OCI-LY1 (cell line): ENCODE measurements at regions not wholly inside any gene's neighbourhood (a gene's known extent, or its start where the extent isn't known, plus 50 kb on each side); places are given as distances from the start of the nearest gene placed in this dataset.

ENCODE experiments used
- CTCF ChIP-seq: fragments of 200-600 bp; sonication (generic), shearing (Covaris generic); IDR thresholded peaks from 2 replicates; pipeline ENCODE4 v1.5.1; 2017; ENCODE audit warnings: mild to moderate bottlenecking, antibody characterized with exemption, low read length, moderate library complexity, mixed read lengths
- EZH2 ChIP-seq: fragments of 200-600 bp; sonication (generic), shearing (Covaris generic); IDR thresholded peaks from 2 replicates; pipeline ENCODE4 v1.8.0; 2017; ENCODE audit warnings: borderline replicate concordance, mixed run types, mild to moderate bottlenecking, antibody characterized with exemption, low read length, moderate library complexity, mixed read lengths

DNA sequence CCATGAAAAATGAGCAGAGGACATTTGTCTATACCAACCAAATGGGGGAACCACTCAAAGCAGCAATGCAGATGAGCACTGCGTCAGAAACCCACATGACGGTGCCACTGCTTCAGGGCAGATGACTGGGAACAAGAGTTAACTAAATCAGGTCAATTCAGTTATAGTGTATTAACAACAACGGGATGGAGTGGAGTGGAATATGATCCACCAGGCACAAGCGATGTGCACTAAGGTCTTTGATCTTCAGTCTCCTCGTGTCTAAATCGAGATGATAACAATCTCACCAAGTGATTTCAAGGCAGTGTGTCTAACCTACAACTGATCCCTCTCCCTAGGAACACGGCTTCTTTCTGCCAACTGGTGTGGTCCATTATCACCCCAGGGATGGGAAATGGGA, 269.0 kb downstream of the RAD51AP2 start:
- TF ChIP-seq CTCF (no peak), EZH2 (no peak)
